Mucosa of rectum (tissue), 2 donors: ENCODE measurements at regions not wholly inside any gene's neighbourhood (a gene's known extent, or its start where the extent isn't known, plus 50 kb on each side); places are given as distances from the start of the nearest gene placed in this dataset.
"Not testable (repeated sequence)": the region's sequence is repeated elsewhere in the genome, so short reads cannot be mapped to it uniquely, and the experiment has no call there.

Source experiments
- H3K27ac ChIP-seq, 2 donors: one replicate each; pipeline ENCODE4 v1.7.0; 2013; ENCODE audit warnings: inconsistent platforms in 2 of 2, low read depth in 2 of 2, low read length in 2 of 2
- H3K27me3 ChIP-seq, 2 donors: one replicate each; pipeline ENCODE4 v1.7.0; 2013; ENCODE audit warnings: low read length in 2 of 2; ENCODE audit not compliant: control insufficient read depth in 2 of 2, insufficient read depth in 2 of 2
- H3K36me3 ChIP-seq, 2 donors: one replicate each; pipeline ENCODE4 v1.7.0; 2013; ENCODE audit warnings: low read length in 2 of 2; ENCODE audit not compliant: control insufficient read depth in 2 of 2, insufficient read depth in 2 of 2
- H3K4me1 ChIP-seq, 2 donors: one replicate each; pipeline ENCODE4 v1.7.0; 2013; ENCODE audit warnings: low read length in 2 of 2, mild to moderate bottlenecking in 1 of 2; ENCODE audit not compliant: control insufficient read depth in 2 of 2, insufficient read depth in 2 of 2
- H3K4me3 ChIP-seq, 2 donors: one replicate each; pipeline ENCODE4 v1.7.0; 2013; ENCODE audit warnings: low read length in 2 of 2
- H3K9ac ChIP-seq, 2 donors: one replicate each; pipeline ENCODE4 v1.7.0; 2013; ENCODE audit warnings: low read length in 2 of 2, low read depth in 1 of 2, mild to moderate bottlenecking in 1 of 2
- H3K9me3 ChIP-seq, 2 donors: one replicate each; pipeline ENCODE4 v1.7.0; 2013; ENCODE audit warnings: low read length in 2 of 2; ENCODE audit not compliant: control insufficient read depth in 2 of 2
- donor health status: healthy.
- donor health status: Normal muscosa, but diverticular disease.

GRCh38 chr2:87410371-87410770 lies 337.5 kb upstream of the PLGLB2 start:
- H3K9me3 ChIP-seq, H3K27ac ChIP-seq, H3K4me3 ChIP-seq, H3K4me1 ChIP-seq, H3K27me3 ChIP-seq, H3K9ac ChIP-seq, H3K36me3 ChIP-seq: not testable (repeated sequence)

GRCh38 chr2:87412036-87412820 lies 335.7 kb upstream of the PLGLB2 start:
- H3K36me3 ChIP-seq, H3K4me1 ChIP-seq, H3K4me3 ChIP-seq, H3K9ac ChIP-seq, H3K27ac ChIP-seq, H3K9me3 ChIP-seq, H3K27me3 ChIP-seq: not testable (repeated sequence)

GRCh38 chr2:87414331-87414730 lies 333.6 kb upstream of the PLGLB2 start:
- H3K9me3 ChIP-seq, H3K4me3 ChIP-seq, H3K27me3 ChIP-seq, H3K27ac ChIP-seq, H3K36me3 ChIP-seq, H3K9ac ChIP-seq, H3K4me1 ChIP-seq: not testable (repeated sequence)

- not testable (repeated sequence) for H3K4me1 ChIP-seq, H3K9me3 ChIP-seq, H3K4me3 ChIP-seq, H3K36me3 ChIP-seq, H3K27me3 ChIP-seq, H3K27ac ChIP-seq, H3K9ac ChIP-seq
Measured at GRCh38 chr2:87414795-87415570, 332.9 kb upstream of the PLGLB2 start.

GRCh38 chr2:87415586-87416265 lies 332.2 kb upstream of the PLGLB2 start:
- H3K4me1 ChIP-seq, H3K9me3 ChIP-seq: not testable (repeated sequence)

GRCh38 chr2:87416266-87416592 lies 331.7 kb upstream of the PLGLB2 start:
- H3K27ac ChIP-seq = not testable (repeated sequence)

More at GRCh38 chr2:87415586-87416265, 332.2 kb upstream of the PLGLB2 start:
- not testable (repeated sequence) for H3K4me3 ChIP-seq, H3K36me3 ChIP-seq, H3K27me3 ChIP-seq, H3K27ac ChIP-seq, H3K9ac ChIP-seq

GRCh38 chr2:87417147-87417546 lies 330.7 kb upstream of the PLGLB2 start:
- not testable (repeated sequence) for H3K36me3 ChIP-seq, H3K9me3 ChIP-seq, H3K4me3 ChIP-seq, H3K9ac ChIP-seq, H3K4me1 ChIP-seq, H3K27me3 ChIP-seq, H3K27ac ChIP-seq

More at GRCh38 chr2:87416266-87416592, 331.7 kb upstream of the PLGLB2 start:
- not testable (repeated sequence) for H3K36me3 ChIP-seq, H3K9ac ChIP-seq, H3K4me3 ChIP-seq, H3K27me3 ChIP-seq, H3K9me3 ChIP-seq, H3K4me1 ChIP-seq

- H3K36me3 ChIP-seq, H3K27me3 ChIP-seq, H3K9me3 ChIP-seq, H3K27ac ChIP-seq, H3K9ac ChIP-seq, H3K4me3 ChIP-seq, H3K4me1 ChIP-seq: not testable (repeated sequence)
Measured at GRCh38 chr2:87417742-87418567, 329.9 kb upstream of the PLGLB2 start.

- not testable (repeated sequence) for H3K4me3 ChIP-seq, H3K36me3 ChIP-seq, H3K9me3 ChIP-seq, H3K9ac ChIP-seq, H3K4me1 ChIP-seq, H3K27me3 ChIP-seq, H3K27ac ChIP-seq
Measured at GRCh38 chr2:87418823-87419822, 328.8 kb upstream of the PLGLB2 start.
